ENCODE measurements at regions not wholly inside any gene's neighbourhood (a gene's known extent, or its start where the extent isn't known, plus 50 kb on each side); places are given as distances from the start of the nearest gene placed in this dataset.

GRCh38 chr14:81656811-81657210 lies 123.2 kb upstream of the SEL1L start:
- Histone ChIP-seq H3K9ac (ENCODE audit: low read depth, low read length) (no peak overlapping the region), H4K20me1 (ENCODE audit: insufficient read depth, low read length) (no peaks in the 10 kb centered on the region)

GRCh38 chr14:81662066-81662465 lies 128.4 kb upstream of the SEL1L start:
- TF ChIP-seq EZH2 (IDR thresholded peaks at IDR 0.05; ENCODE audit: borderline replicate concordance, low read depth, low read length, severe bottlenecking) (no peak), CTCF (IDR thresholded peaks at IDR 0.05; ENCODE audit: borderline replicate concordance, extremely low read depth, low read length, poor library complexity, severe bottlenecking) (no peak)
- no peak overlapping the region for H3K9ac ChIP-seq (ENCODE audit: low read depth, low read length)
- H2AFZ ChIP-seq (ENCODE audit: low read depth, low read length): no peak overlapping the region
- ATAC-seq (ENCODE audit: insufficient read depth, low read depth) (no peak), DNase-seq (no peak)
- H3K4me3 ChIP-seq (ENCODE audit: low read depth in 1 of 2, low read length in 2 of 2): no peak overlapping the region
- H4K20me1 ChIP-seq (ENCODE audit: insufficient read depth, low read length): no peaks in the 10 kb centered on the region
- no peaks in the 10 kb centered on the region for H3K27me3 ChIP-seq (ENCODE audit: insufficient read depth, low read length, poor library complexity)
- H3K4me2 ChIP-seq (ENCODE audit: insufficient read depth, low read length): no peak overlapping the region
- H3K36me3 ChIP-seq (ENCODE audit: insufficient read depth, low read length): no peaks in the 10 kb centered on the region
- no peaks in the 10 kb centered on the region for H3K4me1 ChIP-seq (ENCODE audit: insufficient read depth, low read length)
- no peaks in the 10 kb centered on the region for H3K9me3 ChIP-seq (ENCODE audit: insufficient read depth, low read length, severe bottlenecking)
- no peak overlapping the region for H3K27ac ChIP-seq (ENCODE audit: low read length)
- no peaks in the 10 kb centered on the region for H3K79me2 ChIP-seq (ENCODE audit: insufficient read depth, low read length)

More at GRCh38 chr14:81656811-81657210, 123.2 kb upstream of the SEL1L start:
- H3K36me3 ChIP-seq (ENCODE audit: insufficient read depth, low read length): no peaks in the 10 kb centered on the region
- no peaks in the 10 kb centered on the region for H3K9me3 ChIP-seq (ENCODE audit: insufficient read depth, low read length, severe bottlenecking)
- H3K4me2 ChIP-seq (ENCODE audit: insufficient read depth, low read length): no peak overlapping the region
- H3K27me3 ChIP-seq (ENCODE audit: insufficient read depth, low read length, poor library complexity): peaks cover 2% of the 10 kb centered on the region
- no peak overlapping the region for H2AFZ ChIP-seq (ENCODE audit: low read depth, low read length)
- no peak for ATAC-seq (ENCODE audit: insufficient read depth, low read depth)
- no peaks in the 10 kb centered on the region for H3K79me2 ChIP-seq (ENCODE audit: insufficient read depth, low read length)
- no peak overlapping the region for H3K4me3 ChIP-seq (ENCODE audit: low read depth in 1 of 2, low read length in 2 of 2)
- no peak for TF ChIP-seq CTCF (IDR thresholded peaks at IDR 0.05; ENCODE audit: borderline replicate concordance, extremely low read depth, low read length, poor library complexity, severe bottlenecking)
- no peak for TF ChIP-seq EZH2 (IDR thresholded peaks at IDR 0.05; ENCODE audit: borderline replicate concordance, low read depth, low read length, severe bottlenecking)
- no peaks in the 10 kb centered on the region for H3K4me1 ChIP-seq (ENCODE audit: insufficient read depth, low read length)
- DNase-seq: no peak
- no peak overlapping the region for H3K27ac ChIP-seq (ENCODE audit: low read length)

GRCh38 chr14:81662570-81663197 lies 129.0 kb upstream of the SEL1L start:
- Histone ChIP-seq H3K4me1 (ENCODE audit: insufficient read depth, low read length) (no peaks in the 10 kb centered on the region), H3K4me2 (ENCODE audit: insufficient read depth, low read length) (no peak overlapping the region), H3K9ac (ENCODE audit: low read depth, low read length) (no peak overlapping the region), H3K27me3 (ENCODE audit: insufficient read depth, low read length, poor library complexity) (no peaks in the 10 kb centered on the region), H3K36me3 (ENCODE audit: insufficient read depth, low read length) (no peaks in the 10 kb centered on the region), H3K9me3 (ENCODE audit: insufficient read depth, low read length, severe bottlenecking) (no peaks in the 10 kb centered on the region), H3K4me3 (ENCODE audit: low read depth in 1 of 2, low read length in 2 of 2) (no peak overlapping the region), H3K27ac (ENCODE audit: low read length) (no peak overlapping the region), H4K20me1 (ENCODE audit: insufficient read depth, low read length) (no peaks in the 10 kb centered on the region), H2AFZ (ENCODE audit: low read depth, low read length) (no peak overlapping the region), H3K79me2 (ENCODE audit: insufficient read depth, low read length) (no peaks in the 10 kb centered on the region)
- ATAC-seq (ENCODE audit: insufficient read depth, low read depth): no peak
- no peak for DNase-seq
- TF ChIP-seq EZH2 (IDR thresholded peaks at IDR 0.05; ENCODE audit: borderline replicate concordance, low read depth, low read length, severe bottlenecking) (no peak), CTCF (IDR thresholded peaks at IDR 0.05; ENCODE audit: borderline replicate concordance, extremely low read depth, low read length, poor library complexity, severe bottlenecking) (no peak)

Data from DND-41 (cell line).